PC-3 (cell line): ENCODE measurements at regions not wholly inside any gene's neighbourhood (a gene's known extent, or its start where the extent isn't known, plus 50 kb on each side); places are given as distances from the start of the nearest gene placed in this dataset.

Experiments used
- ATAC-seq: fragments of 200-7000 bp; cut with Tn5 transposase; 2 replicates; pipeline ENCODE4 v1.9.1; 2020; ENCODE audit warnings: mild to moderate bottlenecking, moderate library complexity
- BruUV-seq: library from RNA; stranded (reverse); fragments of 400-500 nt; replicated peaks from 2 replicates; lab custom pipeline; 2021; lab: Mats Ljungman, UMichigan
- CTCF ChIA-PET: fragments of 300-600 bp; sonication (Branson Sonifier 250); formaldehyde crosslinking; loops from one replicate; lab custom pipeline; 2022; ENCODE audit warnings: antibody characterized with exemption; lab: Charles Lee
- POLR2A ChIA-PET: fragments of 300-600 bp; sonication (Branson Sonifier 250); formaldehyde crosslinking; loops from one replicate; lab custom pipeline; 2022; ENCODE audit warnings: antibody characterized with exemption; ENCODE audit not compliant: unreplicated experiment; lab: Charles Lee
- DNase-seq: peaks from one replicate; pipeline ENCODE4 v3.0.0-alpha.2; 2015
- H2AFZ ChIP-seq: fragments of 300-600 bp; sonication (generic); 2 replicates; pipeline ENCODE4 v1.6.0; 2016; ENCODE audit warnings: antibody characterized with exemption, low read length
- H3F3A ChIP-seq: fragments of 300-600 bp; sonication (generic); one replicate; pipeline ENCODE4 v1.6.0; 2017; ENCODE audit warnings: antibody characterized with exemption, low read length, control low read depth, mild to moderate bottlenecking; ENCODE audit not compliant: unreplicated experiment
- H3K27ac ChIP-seq: fragments of 300-600 bp; sonication (generic); 2 replicates; pipeline ENCODE4 v1.5.1; 2016; ENCODE audit warnings: mild to moderate bottlenecking, low read length
- H3K27me3 ChIP-seq: fragments of 300-600 bp; sonication (generic); 2 replicates; pipeline ENCODE4 v1.6.1; 2016; ENCODE audit warnings: low read length, mixed read lengths
- H3K36me3 ChIP-seq: fragments of 300-600 bp; sonication (generic); 2 replicates; pipeline ENCODE4 v1.6.1; 2016; ENCODE audit warnings: low read depth, mixed run types, low read length, mixed read lengths
- H3K4me1 ChIP-seq: fragments of 300-600 bp; sonication (generic); 2 replicates; pipeline ENCODE4 v1.5.1; 2016; ENCODE audit warnings: low read length; ENCODE audit not compliant: insufficient read depth
- H3K4me2 ChIP-seq: fragments of 300-600 bp; sonication (generic); 2 replicates; pipeline ENCODE4 v1.6.0; 2016; ENCODE audit warnings: low read length
- H3K4me3 ChIP-seq: fragments of 300-600 bp; sonication (generic); 2 replicates; pipeline ENCODE4 v1.5.1; 2016; ENCODE audit warnings: mild to moderate bottlenecking, low read length, mixed read lengths
- H3K79me2 ChIP-seq: fragments of 300-600 bp; sonication (generic); 2 replicates; pipeline ENCODE4 v1.6.1; 2017; ENCODE audit warnings: low read length, mixed read lengths
- H3K9ac ChIP-seq: fragments of 300-600 bp; sonication (generic); 2 replicates; pipeline ENCODE4 v1.6.0; 2016; ENCODE audit warnings: mild to moderate bottlenecking, low read length
- H3K9me2 ChIP-seq: fragments of 300-600 bp; sonication (generic); replicated peaks from 2 replicates; pipeline ENCODE4 v1.6.1; 2016; ENCODE audit warnings: mixed run types, low read length, mixed read lengths
- H3K9me3 ChIP-seq: fragments of 300-600 bp; sonication (generic); 2 replicates; pipeline ENCODE4 v1.6.1; 2016; ENCODE audit warnings: low read length, mixed read lengths
- H4K20me1 ChIP-seq: fragments of 300-600 bp; sonication (generic); 2 replicates; pipeline ENCODE4 v1.6.1; 2016; ENCODE audit warnings: low read length, mixed read lengths
- CTCF ChIP-seq: fragments of 300-600 bp; sonication (generic); conservative IDR thresholded peaks from 2 replicates; pipeline ENCODE4 v1.5.1; 2017; ENCODE audit warnings: antibody characterized with exemption, low read depth, mild to moderate bottlenecking, low read length
- EZH2 ChIP-seq: fragments of 300-600 bp; sonication (generic); IDR thresholded peaks from one replicate; pipeline ENCODE4 v1.6.1; 2017; ENCODE audit warnings: antibody characterized with exemption, mild to moderate bottlenecking, low read length; ENCODE audit not compliant: unreplicated experiment
- EZH2phosphoT487 ChIP-seq: fragments of 300-600 bp; sonication (generic); IDR thresholded peaks from 2 replicates; pipeline ENCODE4 v1.6.1; 2018; ENCODE audit warnings: mild to moderate bottlenecking, antibody characterized with exemption, low read length, borderline replicate concordance
- intact Hi-C: fragments of 100-400 bp; cut with micrococcal nuclease; formaldehyde crosslinking; loops from 2 replicates; pipeline ENCODE4 v1.9.0; 2023

- no peaks in the 10 kb centered on the region for H3K79me2 ChIP-seq
- CTCF ChIA-PET, result no interaction called here
Measured at GRCh38 chr3:13766128-13766527, 113.7 kb downstream of the WNT7A start.

GRCh38 chr3:13764161-13764560 is 115.7 kb downstream of the WNT7A start:
- no peaks in the 10 kb centered on the region for H3K9me2 ChIP-seq
- H3K9ac ChIP-seq, result no peak overlapping the region
- POLR2A ChIA-PET, result no interaction called here
- TF ChIP-seq EZH2 (no peak), EZH2phosphoT487 (no peak), CTCF (no peak)
- intact Hi-C loops, result no loop called here
- no peaks in the 10 kb centered on the region for H3F3A ChIP-seq
- no peak overlapping the region for H2AFZ ChIP-seq
- H4K20me1 ChIP-seq, result no peaks in the 10 kb centered on the region
- H3K4me3 ChIP-seq, result no peak overlapping the region
- CTCF ChIA-PET, result interaction anchor here (0.6 to 1.5 kb wide), 3 partner anchors 116 to 121 kb away, joined by 3 to 7 read pairs (median 5); partner anchors contain the start of gene WNT7A
- H3K27ac ChIP-seq, result no peak overlapping the region
- no peaks in the 10 kb centered on the region for H3K27me3 ChIP-seq
- ATAC-seq, result no peak
- no peaks in the 10 kb centered on the region for H3K79me2 ChIP-seq
- no peaks in the 10 kb centered on the region for H3K36me3 ChIP-seq
- peaks cover 12% of the 10 kb centered on the region; the same call in 1 of the 2 replicates for H3K9me3 ChIP-seq
- H3K4me1 ChIP-seq, result no peaks in the 10 kb centered on the region
- no peak for DNase-seq
- H3K4me2 ChIP-seq, result no peak overlapping the region
- BruUV-seq, result no TSS peak

More at GRCh38 chr3:13766128-13766527, 113.7 kb downstream of the WNT7A start:
- no peak overlapping the region for H2AFZ ChIP-seq
- peaks cover 8% of the 10 kb centered on the region for H3K4me1 ChIP-seq
- no peak overlapping the region for H3K4me2 ChIP-seq
- H3F3A ChIP-seq, result no peaks in the 10 kb centered on the region
- no peaks in the 10 kb centered on the region for H3K36me3 ChIP-seq
- peaks cover 12% of the 10 kb centered on the region; the same call in 1 of the 2 replicates for H3K9me3 ChIP-seq
- no peaks in the 10 kb centered on the region for H3K27me3 ChIP-seq
- no peaks in the 10 kb centered on the region for H4K20me1 ChIP-seq
- no peak overlapping the region for H3K4me3 ChIP-seq
- POLR2A ChIA-PET, result no interaction called here
- TF ChIP-seq CTCF (no peak), EZH2 (no peak)
- DNase-seq (no peak), ATAC-seq (no peak)
- no peak overlapping the region for H3K9ac ChIP-seq
- BruUV-seq, result no TSS peak
- intact Hi-C loops, result no loop called here
- no peaks in the 10 kb centered on the region for H3K9me2 ChIP-seq
- H3K27ac ChIP-seq, result no peak overlapping the region

GRCh38 chr3:13762906-13763305 is 117.0 kb downstream of the WNT7A start:
- ChIA-PET CTCF (no interaction called here), POLR2A (no interaction called here)
- Histone ChIP-seq H3F3A (no peaks in the 10 kb centered on the region), H3K27me3 (no peaks in the 10 kb centered on the region), H3K36me3 (no peaks in the 10 kb centered on the region), H2AFZ (no peak overlapping the region), H3K9me2 (no peaks in the 10 kb centered on the region), H3K4me3 (no peak overlapping the region), H3K4me1 (no peaks in the 10 kb centered on the region), H3K4me2 (no peak overlapping the region), H4K20me1 (no peaks in the 10 kb centered on the region), H3K9ac (no peak overlapping the region), H3K79me2 (no peaks in the 10 kb centered on the region), H3K27ac (no peak overlapping the region), H3K9me3 (peaks cover 12% of the 10 kb centered on the region; the same call in 1 of the 2 replicates)
- ATAC-seq (no peak), DNase-seq (no peak)
- TF ChIP-seq CTCF (peak; percentile 37), EZH2phosphoT487 (no peak), EZH2 (no peak)
- intact Hi-C loops, result no loop called here
- no TSS peak for BruUV-seq
